ENCODE measurements at regions not wholly inside any gene's neighbourhood (a gene's known extent, or its start where the extent isn't known, plus 50 kb on each side); places are given as distances from the start of the nearest gene placed in this dataset.

DNA sequence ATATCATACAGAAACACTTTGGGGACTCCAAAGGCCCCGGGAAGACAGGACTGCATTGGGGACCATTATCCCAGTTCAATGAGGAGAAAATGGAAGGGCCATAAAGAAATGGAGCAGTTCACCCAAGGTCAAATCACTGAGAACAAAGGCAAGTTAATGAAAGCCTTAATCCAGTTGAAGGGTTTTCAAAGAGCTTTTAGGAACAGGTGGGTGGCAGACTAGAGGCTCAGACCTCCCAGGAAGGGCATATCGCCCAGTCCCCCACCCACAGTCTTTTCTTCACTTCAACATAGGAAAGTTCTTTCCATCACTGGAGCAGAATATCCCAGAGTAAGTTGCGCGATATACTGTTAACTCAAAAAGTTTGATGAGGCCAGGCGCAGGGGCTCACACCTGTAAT is 136.1 kb upstream of the CCND2 start:
- TF ChIP-seq, protein P1, sequence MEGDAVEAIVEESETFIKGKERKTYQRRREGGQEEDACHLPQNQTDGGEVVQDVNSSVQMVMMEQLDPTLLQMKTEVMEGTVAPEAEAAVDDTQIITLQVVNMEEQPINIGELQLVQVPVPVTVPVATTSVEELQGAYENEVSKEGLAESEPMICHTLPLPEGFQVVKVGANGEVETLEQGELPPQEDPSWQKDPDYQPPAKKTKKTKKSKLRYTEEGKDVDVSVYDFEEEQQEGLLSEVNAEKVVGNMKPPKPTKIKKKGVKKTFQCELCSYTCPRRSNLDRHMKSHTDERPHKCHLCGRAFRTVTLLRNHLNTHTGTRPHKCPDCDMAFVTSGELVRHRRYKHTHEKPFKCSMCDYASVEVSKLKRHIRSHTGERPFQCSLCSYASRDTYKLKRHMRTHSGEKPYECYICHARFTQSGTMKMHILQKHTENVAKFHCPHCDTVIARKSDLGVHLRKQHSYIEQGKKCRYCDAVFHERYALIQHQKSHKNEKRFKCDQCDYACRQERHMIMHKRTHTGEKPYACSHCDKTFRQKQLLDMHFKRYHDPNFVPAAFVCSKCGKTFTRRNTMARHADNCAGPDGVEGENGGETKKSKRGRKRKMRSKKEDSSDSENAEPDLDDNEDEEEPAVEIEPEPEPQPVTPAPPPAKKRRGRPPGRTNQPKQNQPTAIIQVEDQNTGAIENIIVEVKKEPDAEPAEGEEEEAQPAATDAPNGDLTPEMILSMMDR (conservative IDR thresholded peaks at IDR 0.05; ENCODE audit: low read depth, low read length): no peak
- TF ChIP-seq SMC3 (IDR thresholded peaks at IDR 0.05; ENCODE audit: low read depth, low read length) (no peak), POLR2A (IDR thresholded peaks at IDR 0.05; ENCODE audit: low read depth, low read length) (no peak), NFE2L2 (IDR thresholded peaks at IDR 0.05; ENCODE audit: low read depth, low read length) (no peak), RCOR1 (IDR thresholded peaks at IDR 0.05; ENCODE audit: insufficient replicate concordance, low read length) (no peak), BHLHE40 (IDR thresholded peaks at IDR 0.05; ENCODE audit: low read depth, low read length) (no peak), MXI1 (IDR thresholded peaks at IDR 0.05; ENCODE audit: borderline replicate concordance, low read depth, low read length) (no peak), RFX5 (IDR thresholded peaks at IDR 0.05; ENCODE audit: low read depth, low read length) (no peak), FOS (IDR thresholded peaks at IDR 0.05; ENCODE audit: low read depth, low read length) (no peak), RAD21 (IDR thresholded peaks at IDR 0.05; ENCODE audit: low read length) (no peak)
- TF ChIP-seq, protein P2, sequence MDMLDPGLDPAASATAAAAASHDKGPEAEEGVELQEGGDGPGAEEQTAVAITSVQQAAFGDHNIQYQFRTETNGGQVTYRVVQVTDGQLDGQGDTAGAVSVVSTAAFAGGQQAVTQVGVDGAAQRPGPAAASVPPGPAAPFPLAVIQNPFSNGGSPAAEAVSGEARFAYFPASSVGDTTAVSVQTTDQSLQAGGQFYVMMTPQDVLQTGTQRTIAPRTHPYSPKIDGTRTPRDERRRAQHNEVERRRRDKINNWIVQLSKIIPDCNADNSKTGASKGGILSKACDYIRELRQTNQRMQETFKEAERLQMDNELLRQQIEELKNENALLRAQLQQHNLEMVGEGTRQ (IDR thresholded peaks at IDR 0.05; ENCODE audit: low read depth, low read length): no peak

Measured in IMR-90 (cell line).